HUES48 (cell line): ENCODE measurements at regions not wholly inside any gene's neighbourhood (a gene's known extent, or its start where the extent isn't known, plus 50 kb on each side); places are given as distances from the start of the nearest gene placed in this dataset.
"Not testable (repeated sequence)": the region's sequence is repeated elsewhere in the genome, so short reads cannot be mapped to it uniquely, and the experiment has no call there.

Experiments used
- H3K27ac ChIP-seq: one replicate; pipeline ENCODE4 v1.7.0; 2013; ENCODE audit warnings: low read depth, low read length, inconsistent platforms
- H3K27me3 ChIP-seq: 2 replicates; pipeline ENCODE4 v1.6.1; 2013; ENCODE audit warnings: mild to moderate bottlenecking, low read length; ENCODE audit not compliant: control insufficient read depth, insufficient read depth
- H3K36me3 ChIP-seq: 2 replicates; pipeline ENCODE4 v1.6.1; 2013; ENCODE audit warnings: low read length; ENCODE audit not compliant: control insufficient read depth, insufficient read depth
- H3K4me1 ChIP-seq: 2 replicates; pipeline ENCODE4 v1.6.1; 2013; ENCODE audit warnings: mild to moderate bottlenecking, low read length; ENCODE audit not compliant: control insufficient read depth, insufficient read depth
- H3K4me3 ChIP-seq: 2 replicates; pipeline ENCODE4 v1.5.1; 2013; ENCODE audit warnings: mild to moderate bottlenecking, low read depth, low read length
- H3K9ac ChIP-seq: 2 replicates; pipeline ENCODE4 v1.6.1; 2013; ENCODE audit warnings: mild to moderate bottlenecking, low read depth, low read length, moderate library complexity
- H3K9me3 ChIP-seq: 2 replicates; pipeline ENCODE4 v1.6.1; 2013; ENCODE audit warnings: low read length; ENCODE audit not compliant: control insufficient read depth, insufficient read depth

GRCh38 chr12:17928708-17929366 is 161.2 kb downstream of the RERGL start:
- Histone ChIP-seq H3K9me3 (no peaks in the 10 kb centered on the region), H3K9ac (no peak overlapping the region), H3K27me3 (no peaks in the 10 kb centered on the region), H3K36me3 (no peaks in the 10 kb centered on the region), H3K4me1 (peaks cover 3% of the 10 kb centered on the region; the same call in 1 of the 2 replicates), H3K27ac (no peak overlapping the region), H3K4me3 (no peak overlapping the region)

- no peak overlapping the region for H3K4me3 ChIP-seq
- H3K9me3 ChIP-seq, result no peaks in the 10 kb centered on the region
These were observed 172.0 kb downstream of the RERGL start for GRCh38 chr12:17918013-17918412.

GRCh38 chr12:17884581-17884980 is 205.4 kb downstream of the RERGL start:
- Histone ChIP-seq H3K36me3 (no peaks in the 10 kb centered on the region), H3K4me3 (no peak overlapping the region), H3K4me1 (no peaks in the 10 kb centered on the region; the same call in 1 of the 2 replicates), H3K9me3 (no peaks in the 10 kb centered on the region), H3K27me3 (no peaks in the 10 kb centered on the region), H3K27ac (no peak overlapping the region), H3K9ac (no peak overlapping the region)

More at GRCh38 chr12:17918013-17918412, 172.0 kb downstream of the RERGL start:
- Histone ChIP-seq H3K27ac (no peak overlapping the region), H3K4me1 (no peaks in the 10 kb centered on the region), H3K9ac (no peak overlapping the region), H3K27me3 (no peaks in the 10 kb centered on the region), H3K36me3 (no peaks in the 10 kb centered on the region)

GRCh38 chr12:17878714-17879113 is 211.3 kb downstream of the RERGL start:
- no peak overlapping the region for H3K4me3 ChIP-seq
- no peaks in the 10 kb centered on the region for H3K36me3 ChIP-seq
- H3K4me1 ChIP-seq, result no peaks in the 10 kb centered on the region
- no peak overlapping the region for H3K9ac ChIP-seq
- no peaks in the 10 kb centered on the region for H3K27me3 ChIP-seq
- peaks cover 10% of the 10 kb centered on the region for H3K9me3 ChIP-seq
- no peak overlapping the region for H3K27ac ChIP-seq

GRCh38 chr12:17875230-17875629 is 214.8 kb downstream of the RERGL start:
- no peaks in the 10 kb centered on the region for H3K36me3 ChIP-seq
- H3K27ac ChIP-seq, result no peak overlapping the region
- H3K4me3 ChIP-seq, result no peak overlapping the region
- no peak overlapping the region for H3K9ac ChIP-seq
- H3K4me1 ChIP-seq, result no peaks in the 10 kb centered on the region
- H3K27me3 ChIP-seq, result no peaks in the 10 kb centered on the region
- H3K9me3 ChIP-seq, result peaks cover 10% of the 10 kb centered on the region

- H3K27ac ChIP-seq, result no peak overlapping the region
These were observed 223.2 kb downstream of the RERGL start for GRCh38 chr12:17866802-17867201.

GRCh38 chr12:17855548-17855947 is 234.4 kb downstream of the RERGL start:
- not testable (repeated sequence) for H3K27me3 ChIP-seq, H3K4me1 ChIP-seq, H3K36me3 ChIP-seq, H3K9me3 ChIP-seq, H3K4me3 ChIP-seq, H3K9ac ChIP-seq, H3K27ac ChIP-seq

More at GRCh38 chr12:17866802-17867201, 223.2 kb downstream of the RERGL start:
- H3K36me3 ChIP-seq, result no peaks in the 10 kb centered on the region
- no peaks in the 10 kb centered on the region for H3K27me3 ChIP-seq
- H3K9me3 ChIP-seq, result no peaks in the 10 kb centered on the region
- no peak overlapping the region for H3K9ac ChIP-seq
- H3K4me1 ChIP-seq, result no peaks in the 10 kb centered on the region
- H3K4me3 ChIP-seq, result no peak overlapping the region

- Histone ChIP-seq H3K9me3 (peaks cover 10% of the 10 kb centered on the region), H3K27ac (no peak overlapping the region), H3K4me3 (no peak overlapping the region), H3K27me3 (no peaks in the 10 kb centered on the region), H3K36me3 (no peaks in the 10 kb centered on the region), H3K4me1 (no peaks in the 10 kb centered on the region), H3K9ac (no peak overlapping the region)
These were observed 236.9 kb downstream of the RERGL start for GRCh38 chr12:17853054-17853453.

- Histone ChIP-seq H3K27ac (no peak overlapping the region), H3K27me3 (no peaks in the 10 kb centered on the region), H3K4me1 (no peaks in the 10 kb centered on the region), H3K36me3 (no peaks in the 10 kb centered on the region), H3K9ac (no peak overlapping the region), H3K9me3 (no peaks in the 10 kb centered on the region), H3K4me3 (no peak overlapping the region)
These were observed 248.5 kb downstream of the RERGL start for GRCh38 chr12:17841496-17841895.

- Histone ChIP-seq H3K9me3 (no peaks in the 10 kb centered on the region), H3K36me3 (no peaks in the 10 kb centered on the region), H3K4me3 (no peak overlapping the region), H3K27me3 (no peaks in the 10 kb centered on the region), H3K4me1 (no peaks in the 10 kb centered on the region), H3K9ac (no peak overlapping the region), H3K27ac (no peak overlapping the region)
These were observed 260.2 kb downstream of the RERGL start for GRCh38 chr12:17829813-17830212.

GRCh38 chr12:17818931-17819330 is 271.1 kb downstream of the RERGL start:
- Histone ChIP-seq H3K4me1 (peaks cover 9% of the 10 kb centered on the region), H3K4me3 (no peak overlapping the region), H3K9me3 (no peaks in the 10 kb centered on the region), H3K27me3 (no peaks in the 10 kb centered on the region), H3K36me3 (no peaks in the 10 kb centered on the region), H3K9ac (no peak overlapping the region), H3K27ac (peak overlapping the region; percentile 3)
